Inflammatory macrophage treated with lipopolysaccharide for 1 hour (primary cell): ENCODE measurements at regions not wholly inside any gene's neighbourhood (a gene's known extent, or its start where the extent isn't known, plus 50 kb on each side); places are given as distances from the start of the nearest gene placed in this dataset.
"Not testable (repeated sequence)": the region's sequence is repeated elsewhere in the genome, so short reads cannot be mapped to it uniquely, and the experiment has no call there.

Source experiments
- DNase-seq, 2 donors: peaks; one replicate each; pipeline ENCODE4 v3.0.0-alpha.2; 2020 to 2022

DNA sequence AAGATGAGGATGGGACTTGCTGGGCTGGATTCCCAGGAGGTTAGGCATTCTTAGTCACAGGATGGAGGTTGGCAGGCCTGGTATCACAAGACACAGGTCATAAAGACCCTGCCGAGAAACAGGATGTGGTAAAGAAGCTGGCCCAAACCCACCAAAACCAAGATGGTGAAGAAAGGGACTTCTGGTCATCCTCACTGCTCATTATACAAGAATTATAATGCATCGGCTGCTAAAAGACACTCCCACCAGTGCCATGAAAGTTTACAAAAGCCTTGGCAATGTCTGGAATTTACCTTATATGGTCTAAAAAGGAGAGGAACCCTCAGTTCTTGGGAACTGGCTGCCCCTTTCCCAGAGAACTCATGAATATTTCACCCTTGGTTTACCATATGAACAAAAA lies 345.5 kb upstream of the POM121L12 start:
- DNase-seq, result no peak

DNA sequence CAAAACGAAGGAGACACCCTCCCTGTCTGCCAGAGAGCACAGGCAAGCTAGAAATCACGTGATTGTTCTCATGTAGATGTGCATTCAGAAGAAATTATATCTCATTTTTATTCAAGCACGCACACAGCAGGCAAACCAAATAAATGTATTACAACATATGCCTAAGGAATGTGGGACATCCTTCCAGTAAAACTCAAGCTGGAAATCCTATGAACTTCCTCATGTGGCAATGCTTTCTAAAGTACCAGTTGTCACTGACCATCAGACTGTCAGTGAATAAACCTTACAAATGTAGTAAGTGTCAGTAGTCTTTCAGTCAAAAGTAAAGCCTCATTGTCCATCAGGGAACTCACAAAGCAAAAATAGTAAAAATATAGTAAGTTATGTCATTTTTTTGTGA lies 350.1 kb upstream of the POM121L12 start:
- DNase-seq, result no peak

- no peak for DNase-seq
Observed at GRCh38 chr7:52684388-52684787, 351.0 kb upstream of the POM121L12 start.

DNA sequence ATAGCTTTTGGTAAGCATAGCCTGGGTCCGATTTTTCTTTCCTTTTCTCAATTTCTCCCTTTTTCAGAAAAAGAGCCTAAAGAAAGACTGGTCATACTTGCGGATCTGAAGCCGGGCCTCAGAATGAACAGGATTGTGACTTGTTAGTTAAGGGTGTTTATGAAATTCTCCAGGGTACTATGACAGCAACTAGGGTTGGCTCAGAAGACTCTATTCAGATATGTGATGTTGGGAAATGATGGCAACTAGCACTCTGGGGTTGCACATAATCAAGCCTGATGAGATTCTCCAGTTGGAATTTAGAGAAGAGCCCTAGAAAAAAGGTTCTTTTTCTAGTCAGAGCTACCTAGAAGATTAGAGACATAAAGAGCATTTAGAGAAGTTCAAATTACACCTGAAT lies 352.4 kb upstream of the POM121L12 start:
- DNase-seq, result no peak

- DNase-seq, result no peak
Observed at GRCh38 chr7:52670608-52671225, 364.7 kb upstream of the POM121L12 start.

DNA sequence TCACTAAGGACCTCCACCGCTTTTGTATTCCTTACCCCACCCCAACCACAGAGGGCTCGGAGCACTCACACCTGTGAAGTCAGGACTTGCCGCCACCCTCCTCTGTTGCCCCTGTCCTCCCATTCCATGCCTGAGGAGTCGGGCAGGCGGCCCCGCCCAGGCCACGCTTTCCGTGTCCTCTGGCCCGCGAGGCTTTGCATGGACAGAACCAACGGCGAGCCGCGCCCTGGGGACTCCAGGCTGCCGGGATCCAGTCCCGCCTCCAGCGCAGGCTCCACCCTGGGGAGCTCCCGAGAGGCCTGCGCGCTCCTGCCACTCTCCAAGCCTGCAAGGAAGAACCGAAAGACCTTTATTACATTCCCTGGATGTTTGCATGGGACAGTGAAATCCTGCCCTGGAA lies 366.4 kb upstream of the POM121L12 start:
- DNase-seq, result no peak

GRCh38 chr7:52668435-52668834 lies 367.0 kb upstream of the POM121L12 start:
- DNase-seq, result no peak

- DNase-seq, result no peak
Observed at GRCh38 chr7:52659178-52659577, 376.3 kb upstream of the POM121L12 start.

- no peak for DNase-seq
Observed at GRCh38 chr7:52656098-52656497, 379.3 kb upstream of the POM121L12 start.

GRCh38 chr7:52652621-52653020 lies 382.8 kb upstream of the POM121L12 start:
- DNase-seq, result no peak

DNA sequence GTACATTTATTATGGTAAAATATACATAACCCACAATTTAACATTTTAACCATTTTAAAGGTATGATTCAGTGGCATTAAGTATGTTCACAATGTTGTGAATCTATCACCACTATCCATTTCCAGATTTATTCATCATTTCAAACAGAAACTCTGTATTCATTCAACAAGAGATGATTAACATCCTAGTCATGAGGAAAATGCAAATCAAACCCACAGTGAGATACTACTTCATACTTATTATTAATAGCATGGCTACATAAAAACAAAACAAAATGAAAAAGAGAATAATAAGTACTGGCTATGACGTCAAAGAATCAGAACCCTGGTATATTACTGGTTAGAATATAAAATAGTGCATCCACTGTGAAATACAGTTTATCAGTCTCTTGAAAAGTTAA lies 386.6 kb upstream of the POM121L12 start:
- no peak for DNase-seq

DNA sequence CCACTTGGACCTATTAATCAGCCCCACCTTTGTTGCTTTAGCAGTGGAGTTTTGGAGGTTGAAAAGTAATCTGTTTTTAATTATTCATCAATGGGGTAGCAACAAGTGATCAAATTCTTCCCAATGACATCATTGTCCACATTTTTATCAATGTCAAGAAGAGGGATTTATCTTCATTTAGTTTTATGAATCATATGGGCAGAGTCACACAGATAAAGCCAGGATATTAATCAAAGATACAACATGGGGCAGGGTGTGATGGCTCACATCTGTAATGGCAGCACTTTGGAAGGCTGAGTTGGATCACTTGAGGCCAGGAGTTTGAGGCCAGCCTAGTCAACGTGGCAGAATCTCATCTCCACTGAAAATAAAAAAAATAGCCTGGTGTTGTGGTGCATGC lies 388.4 kb upstream of the POM121L12 start:
- DNase-seq, result no peak

GRCh38 chr7:52639981-52640380 lies 395.5 kb upstream of the POM121L12 start:
- DNase-seq, result no peak

DNA sequence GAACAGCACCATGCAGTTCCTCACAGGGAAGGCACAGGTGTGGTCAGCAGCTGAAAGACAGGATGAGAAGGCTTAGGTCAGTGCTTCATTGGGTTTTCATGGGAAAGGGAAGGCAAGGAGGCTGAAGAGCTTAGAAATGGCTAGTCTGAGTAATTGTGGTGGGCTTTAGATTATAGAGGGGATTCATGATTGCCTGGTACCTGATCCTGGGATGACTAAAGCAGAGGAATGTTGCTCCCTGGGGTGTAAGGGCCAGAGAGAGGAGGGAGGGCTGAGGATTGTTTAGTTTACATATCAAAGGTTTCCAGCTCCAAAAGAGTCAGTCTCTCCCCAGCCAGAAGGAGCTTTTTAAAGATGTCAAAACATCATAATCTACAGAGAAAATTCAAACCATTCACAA lies 396.3 kb upstream of the POM121L12 start:
- no peak for DNase-seq

DNA sequence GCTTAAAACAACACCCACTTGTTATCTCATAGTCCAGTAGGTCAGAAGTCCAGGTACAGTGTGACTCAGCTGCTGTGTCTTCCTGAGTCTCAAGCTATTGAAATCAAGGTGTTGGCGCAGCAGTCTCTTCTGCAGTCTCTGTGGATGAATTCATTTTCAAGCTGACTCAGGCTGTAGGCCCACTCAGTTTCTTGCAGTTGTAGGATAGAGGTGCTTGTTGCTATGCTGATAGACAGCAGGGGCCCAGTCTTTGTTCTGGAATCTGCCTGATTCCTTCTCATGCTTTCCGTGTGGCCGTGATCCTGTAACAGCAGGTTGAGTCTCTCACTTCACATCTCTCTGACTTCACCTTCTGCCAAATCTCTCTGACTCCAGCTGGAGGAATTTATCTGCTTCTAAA lies 400.4 kb upstream of the POM121L12 start:
- no peak for DNase-seq

GRCh38 chr7:52620849-52621248 lies 414.6 kb upstream of the POM121L12 start:
- no peak for DNase-seq

GRCh38 chr7:52616552-52616951 lies 418.9 kb upstream of the POM121L12 start:
- DNase-seq, result no peak

GRCh38 chr7:52615021-52615695 lies 420.3 kb upstream of the POM121L12 start:
- DNase-seq, result no peak

DNA sequence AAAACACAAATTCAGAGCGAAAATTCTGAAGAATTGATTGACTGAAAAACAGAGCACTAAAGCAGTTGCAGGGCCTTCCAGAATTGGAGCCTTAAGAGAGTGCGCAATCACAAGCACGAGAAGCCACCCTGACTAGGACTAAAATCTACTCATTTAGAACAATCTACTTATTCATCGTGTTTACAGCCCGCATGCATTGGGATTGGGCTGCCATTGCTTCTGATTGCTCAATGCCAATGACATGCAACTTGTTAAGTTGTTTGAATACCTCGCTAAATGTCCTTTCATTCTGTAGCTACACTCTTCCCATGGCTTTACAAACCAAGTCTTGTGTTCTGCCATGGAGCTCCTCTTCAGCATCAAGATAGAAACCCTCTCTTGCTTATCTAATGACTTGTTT lies 425.9 kb upstream of the POM121L12 start:
- no peak for DNase-seq

DNA sequence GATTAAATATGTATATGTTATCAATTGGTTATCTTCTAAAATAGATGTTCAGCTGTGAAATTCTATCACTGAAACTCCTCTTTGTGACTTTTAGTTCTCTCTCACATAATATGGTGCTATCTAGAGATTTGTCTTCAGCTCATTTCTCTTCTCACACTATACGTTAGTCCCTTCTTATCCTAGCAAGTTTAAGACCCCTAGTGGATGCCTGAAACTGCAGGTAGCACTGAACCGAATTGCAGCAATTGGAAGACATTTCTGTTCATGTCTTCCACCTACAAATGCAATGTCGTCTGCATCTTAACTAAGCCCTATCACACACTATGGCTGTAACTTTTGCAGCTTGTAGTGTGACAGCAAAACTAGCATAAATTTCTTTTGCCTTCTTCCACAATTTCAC lies 442.7 kb upstream of the POM121L12 start:
- no peak for DNase-seq

DNA sequence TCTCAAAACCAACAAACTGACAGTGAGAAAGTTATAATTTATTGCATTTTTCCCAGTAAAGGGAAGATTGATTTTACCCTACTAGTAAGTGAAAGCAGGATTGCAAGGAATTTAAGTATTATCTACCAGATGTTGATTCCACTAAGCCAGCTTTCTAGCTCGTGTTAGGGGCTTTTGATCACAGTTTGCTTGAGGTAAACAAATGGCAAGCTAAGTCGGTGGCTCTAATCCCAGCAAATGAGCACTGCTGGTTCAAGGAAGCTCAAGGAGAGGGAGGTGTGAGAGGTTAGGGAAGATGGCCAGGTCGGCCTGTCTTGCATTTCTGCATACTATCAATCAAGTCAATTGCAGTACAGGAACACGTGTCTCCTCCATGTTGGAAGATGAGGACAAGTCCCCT lies 448.7 kb upstream of the POM121L12 start:
- DNase-seq, result no peak

GRCh38 chr7:52584041-52584440 lies 451.4 kb upstream of the POM121L12 start:
- no peak for DNase-seq

GRCh38 chr7:52573141-52573540 lies 462.3 kb upstream of the POM121L12 start:
- not testable (repeated sequence) for DNase-seq

DNA sequence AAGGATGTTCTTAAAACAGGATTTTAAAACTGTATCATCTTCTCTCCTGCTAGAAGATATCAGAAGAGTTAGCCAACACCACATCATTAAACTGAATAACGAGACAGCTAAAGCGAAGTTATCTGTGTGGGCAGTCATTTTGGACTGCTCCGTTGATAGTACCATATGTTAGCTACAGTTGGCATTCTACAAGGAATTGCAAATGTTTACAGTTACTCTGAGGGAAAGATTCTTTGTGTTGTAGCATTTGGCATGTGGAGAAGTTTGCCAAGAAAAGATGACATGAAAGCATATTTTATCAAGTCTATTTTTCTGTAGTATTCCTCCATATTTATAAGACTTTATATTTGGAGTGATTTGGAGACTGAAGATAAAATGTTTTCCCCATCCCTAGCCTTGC lies 464.4 kb upstream of the POM121L12 start:
- no peak for DNase-seq

- DNase-seq, result no peak
Observed at GRCh38 chr7:52569151-52569550, 466.3 kb upstream of the POM121L12 start.
